GM21786 (cell line): ENCODE measurements at regions not wholly inside any gene's neighbourhood (a gene's known extent, or its start where the extent isn't known, plus 50 kb on each side); places are given as distances from the start of the nearest gene placed in this dataset.

Experiments
- ATAC-seq: cut with Tn5 transposase; IDR thresholded peaks from one replicate; pipeline ENCODE4 v1.9.1; 2021; ENCODE audit not compliant: unreplicated experiment

GRCh38 chr18:37675699-37676098, 110.1 kb upstream of the CELF4 start:
- no peak for ATAC-seq

GRCh38 chr18:37674570-37674969, 109.0 kb upstream of the CELF4 start:
- no peak for ATAC-seq

- no peak for ATAC-seq
These were observed 108.1 kb upstream of the CELF4 start for GRCh38 chr18:37673671-37674070.

GRCh38 chr18:37672932-37673595, 107.5 kb upstream of the CELF4 start:
- ATAC-seq = no peak

- no peak for ATAC-seq
These were observed 106.4 kb upstream of the CELF4 start for GRCh38 chr18:37672001-37672400.

- ATAC-seq = no peak
These were observed 105.9 kb upstream of the CELF4 start for GRCh38 chr18:37671530-37671929.

- no peak for ATAC-seq
These were observed 105.5 kb upstream of the CELF4 start for GRCh38 chr18:37671119-37671518.

- ATAC-seq = no peak
These were observed 104.5 kb upstream of the CELF4 start for GRCh38 chr18:37669991-37670534.

GRCh38 chr18:37668971-37669747, 103.6 kb upstream of the CELF4 start:
- ATAC-seq = no peak

GRCh38 chr18:37667836-37668235, 102.2 kb upstream of the CELF4 start:
- ATAC-seq = no peak

- no peak for ATAC-seq
These were observed 101.4 kb upstream of the CELF4 start for GRCh38 chr18:37666991-37667390.

- no peak for ATAC-seq
These were observed 100.9 kb upstream of the CELF4 start for GRCh38 chr18:37666451-37666850.

- no peak for ATAC-seq
These were observed 99.7 kb upstream of the CELF4 start for GRCh38 chr18:37665346-37665745.

GRCh38 chr18:37663446-37663845, 97.8 kb upstream of the CELF4 start:
- ATAC-seq = no peak

GRCh38 chr18:37662546-37663339, 97.1 kb upstream of the CELF4 start:
- no peak for ATAC-seq

GRCh38 chr18:37662099-37662498, 96.5 kb upstream of the CELF4 start:
- ATAC-seq = no peak

- ATAC-seq = no peak
These were observed 95.9 kb upstream of the CELF4 start for GRCh38 chr18:37661478-37661877.

- ATAC-seq = no peak
These were observed 95.5 kb upstream of the CELF4 start for GRCh38 chr18:37661061-37661460.

GRCh38 chr18:37660658-37661057, 95.1 kb upstream of the CELF4 start:
- no peak for ATAC-seq

- no peak for ATAC-seq
These were observed 94.3 kb upstream of the CELF4 start for GRCh38 chr18:37659906-37660305.

GRCh38 chr18:37658894-37659293, 93.3 kb upstream of the CELF4 start:
- no peak for ATAC-seq

GRCh38 chr18:37657493-37657892, 91.9 kb upstream of the CELF4 start:
- no peak for ATAC-seq
